Astrocyte of the spinal cord (primary cell): ENCODE measurements at regions not wholly inside any gene's neighbourhood (a gene's known extent, or its start where the extent isn't known, plus 50 kb on each side); places are given as distances from the start of the nearest gene placed in this dataset.

Source experiments
- DNase-seq: peaks from one replicate; pipeline ENCODE4 v3.0.0; 2011; ENCODE audit warnings: low read depth, low spot score
- H3K4me3 ChIP-seq: 2 replicates; pipeline ENCODE4 v1.5.1; 2011; ENCODE audit warnings: low read depth, mild to moderate bottlenecking, low read length, moderate library complexity
- in situ Hi-C: cut with HindIII; loops from 2 replicates; pipeline ENCODE4 v1.10.0; 2017; ENCODE audit warnings: low sequenced_read_pairs
- TF ChIP-seq, protein P1 (sequence below): IDR thresholded peaks from 2 replicates; pipeline ENCODE4 v1.5.1; 2012; ENCODE audit warnings: low read depth, mild to moderate bottlenecking, low read length, inconsistent platforms

DNA sequence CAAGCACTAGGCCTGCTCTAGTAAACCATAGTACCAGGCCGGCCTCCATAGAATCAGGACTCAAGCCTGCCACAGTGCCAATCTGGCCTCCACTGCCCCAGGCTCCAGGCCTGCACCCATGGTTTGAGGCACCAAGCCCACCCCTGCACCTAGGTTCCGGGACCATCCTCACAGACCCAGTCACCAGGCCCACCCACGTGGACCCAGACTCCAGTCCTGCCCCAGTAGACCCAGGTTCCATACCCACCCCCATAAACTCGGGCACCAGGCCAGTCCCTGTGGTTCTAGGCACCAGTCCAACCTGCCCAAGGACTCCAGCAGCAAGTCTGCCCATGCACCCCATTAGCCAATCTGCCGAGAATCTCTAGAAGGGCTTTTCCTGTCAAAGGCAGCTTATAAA lies 501.8 kb upstream of the TMPO start:
- no peak for DNase-seq
- in situ Hi-C loops, result no loop called here
- H3K4me3 ChIP-seq, result no peak overlapping the region
- TF ChIP-seq, protein P1, sequence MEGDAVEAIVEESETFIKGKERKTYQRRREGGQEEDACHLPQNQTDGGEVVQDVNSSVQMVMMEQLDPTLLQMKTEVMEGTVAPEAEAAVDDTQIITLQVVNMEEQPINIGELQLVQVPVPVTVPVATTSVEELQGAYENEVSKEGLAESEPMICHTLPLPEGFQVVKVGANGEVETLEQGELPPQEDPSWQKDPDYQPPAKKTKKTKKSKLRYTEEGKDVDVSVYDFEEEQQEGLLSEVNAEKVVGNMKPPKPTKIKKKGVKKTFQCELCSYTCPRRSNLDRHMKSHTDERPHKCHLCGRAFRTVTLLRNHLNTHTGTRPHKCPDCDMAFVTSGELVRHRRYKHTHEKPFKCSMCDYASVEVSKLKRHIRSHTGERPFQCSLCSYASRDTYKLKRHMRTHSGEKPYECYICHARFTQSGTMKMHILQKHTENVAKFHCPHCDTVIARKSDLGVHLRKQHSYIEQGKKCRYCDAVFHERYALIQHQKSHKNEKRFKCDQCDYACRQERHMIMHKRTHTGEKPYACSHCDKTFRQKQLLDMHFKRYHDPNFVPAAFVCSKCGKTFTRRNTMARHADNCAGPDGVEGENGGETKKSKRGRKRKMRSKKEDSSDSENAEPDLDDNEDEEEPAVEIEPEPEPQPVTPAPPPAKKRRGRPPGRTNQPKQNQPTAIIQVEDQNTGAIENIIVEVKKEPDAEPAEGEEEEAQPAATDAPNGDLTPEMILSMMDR, result no peak

DNA sequence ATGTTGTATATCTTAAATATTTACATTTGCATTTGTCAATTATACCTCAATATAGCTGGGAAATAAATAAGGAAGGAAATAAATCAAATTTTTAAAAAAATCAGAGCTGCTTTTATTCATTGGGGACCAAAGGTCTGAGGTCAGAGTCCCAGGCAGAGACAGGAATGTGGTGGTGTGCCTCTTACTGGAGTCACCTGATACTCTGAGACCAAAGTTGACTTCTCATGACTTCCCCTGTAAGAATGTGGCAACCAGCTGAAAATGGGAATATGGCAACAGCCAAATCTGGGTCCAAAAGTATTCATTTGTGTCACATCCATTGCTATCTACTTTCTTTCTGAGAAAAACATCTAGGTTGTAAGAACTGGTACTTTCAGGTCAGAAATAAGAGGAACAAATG lies 496.6 kb upstream of the TMPO start:
- DNase-seq, result no peak
- H3K4me3 ChIP-seq, result no peak overlapping the region
- TF ChIP-seq, protein P1, result no peak
- in situ Hi-C loops, result no loop called here

- H3K4me3 ChIP-seq, result no peak overlapping the region
- TF ChIP-seq, protein P1, result no peak
- in situ Hi-C loops, result no loop called here
- no peak for DNase-seq
These were observed 495.0 kb upstream of the TMPO start for GRCh38 chr12:98020376-98020775.

DNA sequence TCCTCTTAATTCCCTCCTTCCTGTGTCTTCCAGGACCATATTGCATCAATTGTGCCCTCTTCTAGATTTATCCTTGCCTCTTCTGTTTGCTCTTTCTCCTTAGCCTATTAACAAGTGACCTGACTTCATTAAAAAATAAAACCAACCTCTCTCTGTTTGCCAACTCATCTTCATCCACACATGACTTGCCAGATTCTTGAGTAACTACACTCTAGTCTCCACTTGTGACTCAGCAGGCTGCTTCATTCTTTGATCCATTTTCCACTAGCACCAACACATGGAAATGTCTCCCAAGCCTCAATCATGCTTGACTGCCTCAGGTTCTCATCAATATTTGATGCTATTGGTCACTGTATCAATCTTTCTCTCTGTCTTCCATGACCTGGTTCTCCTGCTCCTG lies 492.4 kb upstream of the TMPO start:
- in situ Hi-C loops, result no loop called here
- no peak overlapping the region for H3K4me3 ChIP-seq
- no peak for DNase-seq
- TF ChIP-seq, protein P1, result no peak

DNA sequence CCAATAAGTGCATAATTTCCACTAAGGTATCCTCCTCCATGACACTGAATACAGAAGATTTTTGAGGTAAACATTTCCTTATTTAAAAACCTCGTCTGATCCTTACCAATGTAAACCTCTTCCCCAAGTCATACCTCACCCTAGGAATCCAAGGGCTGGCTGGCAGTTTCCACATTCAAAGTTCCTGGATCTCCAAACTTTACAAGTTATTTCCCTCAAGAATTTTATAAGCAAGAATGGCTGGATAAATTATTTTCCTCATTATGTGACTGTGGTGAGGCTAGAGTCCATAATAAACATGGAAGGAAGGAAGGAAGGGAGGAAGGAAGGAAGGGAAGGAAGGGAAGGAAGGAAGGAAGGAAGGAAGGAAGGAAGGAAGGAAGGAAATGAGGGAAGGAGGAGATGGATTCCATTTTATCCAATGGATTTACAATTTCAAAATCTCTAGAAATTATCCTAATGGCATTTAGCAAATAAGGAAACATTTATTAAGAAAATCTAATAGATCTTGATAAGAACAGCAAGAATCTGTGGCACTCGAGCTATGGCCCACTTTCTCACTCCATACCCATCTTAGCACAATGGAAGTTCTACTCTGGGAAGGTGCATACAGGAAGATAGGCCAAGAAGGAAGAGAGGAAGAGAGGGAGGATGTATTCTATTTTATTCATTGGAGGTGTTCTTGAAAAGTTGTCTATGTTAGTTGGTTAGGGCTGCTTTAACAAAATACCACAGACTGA lies 477.8 kb upstream of the TMPO start:
- DNase-seq, result no peak
- H3K4me3 ChIP-seq, result no peak overlapping the region
- TF ChIP-seq, protein P1, result no peak
- in situ Hi-C loops, result no loop called here

GRCh38 chr12:98042668-98043067 lies 472.7 kb upstream of the TMPO start:
- no peak for DNase-seq
- TF ChIP-seq, protein P1, result no peak
- no peak overlapping the region for H3K4me3 ChIP-seq
- in situ Hi-C loops, result no loop called here
